ENCODE measurements at regions not wholly inside any gene's neighbourhood (a gene's known extent, or its start where the extent isn't known, plus 50 kb on each side); places are given as distances from the start of the nearest gene placed in this dataset.

DNA sequence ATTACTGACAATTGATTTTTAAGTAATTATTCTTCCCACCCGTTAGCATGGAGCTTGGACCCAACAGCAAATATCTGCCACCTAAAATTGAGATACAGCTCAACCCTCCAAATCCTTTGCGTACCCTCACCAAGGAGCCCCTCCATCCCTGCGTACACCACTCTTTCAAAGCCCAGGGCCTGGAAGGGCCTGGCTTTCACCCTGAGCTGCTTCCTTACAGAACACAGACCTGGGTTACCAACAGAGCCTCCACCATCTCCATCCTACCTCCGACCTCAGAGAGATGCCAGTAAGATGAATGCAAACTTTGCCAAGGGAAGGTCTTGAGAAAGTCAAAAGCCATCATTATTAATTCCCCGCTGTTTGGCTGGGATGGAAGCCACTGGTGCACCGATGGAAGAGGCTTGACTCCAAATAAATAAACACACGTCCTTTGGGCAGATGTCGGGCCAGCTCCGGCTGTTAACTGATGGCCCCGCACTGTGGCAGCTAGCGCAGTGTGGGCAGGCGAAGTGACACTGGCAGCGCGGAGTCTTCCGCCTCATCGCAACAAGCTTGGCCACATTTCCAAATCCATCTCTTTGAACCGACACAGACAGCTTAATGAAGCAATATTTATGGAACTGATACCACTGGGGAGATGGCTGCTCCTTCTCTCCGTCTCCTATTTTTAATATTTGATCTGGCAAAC, 150.2 kb upstream of the VSTM2B start:
- DNase-seq (ENCODE audit: low read depth): no peak
- TF ChIP-seq, protein P1, sequence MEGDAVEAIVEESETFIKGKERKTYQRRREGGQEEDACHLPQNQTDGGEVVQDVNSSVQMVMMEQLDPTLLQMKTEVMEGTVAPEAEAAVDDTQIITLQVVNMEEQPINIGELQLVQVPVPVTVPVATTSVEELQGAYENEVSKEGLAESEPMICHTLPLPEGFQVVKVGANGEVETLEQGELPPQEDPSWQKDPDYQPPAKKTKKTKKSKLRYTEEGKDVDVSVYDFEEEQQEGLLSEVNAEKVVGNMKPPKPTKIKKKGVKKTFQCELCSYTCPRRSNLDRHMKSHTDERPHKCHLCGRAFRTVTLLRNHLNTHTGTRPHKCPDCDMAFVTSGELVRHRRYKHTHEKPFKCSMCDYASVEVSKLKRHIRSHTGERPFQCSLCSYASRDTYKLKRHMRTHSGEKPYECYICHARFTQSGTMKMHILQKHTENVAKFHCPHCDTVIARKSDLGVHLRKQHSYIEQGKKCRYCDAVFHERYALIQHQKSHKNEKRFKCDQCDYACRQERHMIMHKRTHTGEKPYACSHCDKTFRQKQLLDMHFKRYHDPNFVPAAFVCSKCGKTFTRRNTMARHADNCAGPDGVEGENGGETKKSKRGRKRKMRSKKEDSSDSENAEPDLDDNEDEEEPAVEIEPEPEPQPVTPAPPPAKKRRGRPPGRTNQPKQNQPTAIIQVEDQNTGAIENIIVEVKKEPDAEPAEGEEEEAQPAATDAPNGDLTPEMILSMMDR (IDR thresholded peaks at IDR 0.05; ENCODE audit: insufficient read depth, low read length): no peak
- no peak overlapping the region for H3K4me3 ChIP-seq (ENCODE audit: low read depth, low read length)

DNA sequence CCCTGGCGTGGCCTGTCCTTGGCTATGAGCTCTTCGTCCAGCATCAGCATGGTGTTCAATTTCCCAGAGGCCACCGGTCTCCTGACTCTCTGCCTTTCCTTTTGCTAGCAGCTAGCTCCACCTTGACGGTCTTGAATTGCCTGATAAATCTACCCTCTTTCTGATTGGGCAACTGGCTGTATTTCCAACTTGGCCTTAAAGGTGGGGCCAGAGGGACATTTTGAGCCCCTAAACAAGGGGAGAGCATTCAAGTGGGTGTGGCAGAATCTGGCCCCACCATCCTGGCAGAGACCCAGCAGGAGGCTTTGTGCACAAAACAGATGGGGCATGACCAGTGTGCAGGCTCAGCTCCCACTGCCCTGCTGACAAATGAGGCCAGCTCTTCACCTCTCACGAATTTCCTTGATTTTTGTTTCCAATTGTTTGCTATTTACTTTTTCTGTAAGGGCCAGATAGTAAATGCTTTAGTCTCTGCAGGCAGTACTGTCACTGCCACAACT, 148.9 kb upstream of the VSTM2B start:
- no peak overlapping the region for H3K4me3 ChIP-seq (ENCODE audit: low read depth, low read length)
- DNase-seq (ENCODE audit: low read depth): no peak
- TF ChIP-seq, protein P1 (IDR thresholded peaks at IDR 0.05; ENCODE audit: insufficient read depth, low read length): no peak

- DNase-seq (ENCODE audit: low read depth): no peak
- no peak overlapping the region for H3K4me3 ChIP-seq (ENCODE audit: low read depth, low read length)
- TF ChIP-seq, protein P1 (IDR thresholded peaks at IDR 0.05; ENCODE audit: insufficient read depth, low read length): no peak
Measured at GRCh38 chr19:29378126-29378525, 147.7 kb upstream of the VSTM2B start.

DNA sequence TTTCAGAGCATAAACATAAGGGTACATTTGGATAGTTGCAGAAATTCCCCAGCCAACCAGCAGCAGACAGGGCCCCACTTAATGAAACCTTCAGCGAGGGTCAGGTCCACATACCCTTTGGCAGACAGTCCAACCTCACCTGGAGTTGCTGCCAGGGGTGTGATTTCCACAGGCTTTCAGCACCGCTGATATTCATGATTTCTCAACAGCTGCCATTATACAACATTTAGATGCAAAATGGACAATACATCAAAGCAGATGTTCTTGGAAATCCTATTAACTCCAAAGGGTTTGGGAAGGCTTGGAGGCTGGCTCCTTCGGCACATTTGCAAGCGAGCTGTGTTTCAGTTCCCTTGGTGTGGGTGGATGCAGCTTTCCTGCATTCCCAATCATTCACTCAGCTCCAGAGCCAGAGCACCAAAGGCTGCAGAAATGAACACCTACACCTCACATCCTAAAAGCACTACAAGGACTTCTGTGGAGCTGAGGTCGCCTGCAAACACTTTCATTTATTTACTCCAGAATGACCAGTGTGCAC, 147.2 kb upstream of the VSTM2B start:
- no peak overlapping the region for H3K4me3 ChIP-seq (ENCODE audit: low read depth, low read length)
- TF ChIP-seq, protein P1 (IDR thresholded peaks at IDR 0.05; ENCODE audit: insufficient read depth, low read length): no peak
- DNase-seq (ENCODE audit: low read depth): no peak

DNA sequence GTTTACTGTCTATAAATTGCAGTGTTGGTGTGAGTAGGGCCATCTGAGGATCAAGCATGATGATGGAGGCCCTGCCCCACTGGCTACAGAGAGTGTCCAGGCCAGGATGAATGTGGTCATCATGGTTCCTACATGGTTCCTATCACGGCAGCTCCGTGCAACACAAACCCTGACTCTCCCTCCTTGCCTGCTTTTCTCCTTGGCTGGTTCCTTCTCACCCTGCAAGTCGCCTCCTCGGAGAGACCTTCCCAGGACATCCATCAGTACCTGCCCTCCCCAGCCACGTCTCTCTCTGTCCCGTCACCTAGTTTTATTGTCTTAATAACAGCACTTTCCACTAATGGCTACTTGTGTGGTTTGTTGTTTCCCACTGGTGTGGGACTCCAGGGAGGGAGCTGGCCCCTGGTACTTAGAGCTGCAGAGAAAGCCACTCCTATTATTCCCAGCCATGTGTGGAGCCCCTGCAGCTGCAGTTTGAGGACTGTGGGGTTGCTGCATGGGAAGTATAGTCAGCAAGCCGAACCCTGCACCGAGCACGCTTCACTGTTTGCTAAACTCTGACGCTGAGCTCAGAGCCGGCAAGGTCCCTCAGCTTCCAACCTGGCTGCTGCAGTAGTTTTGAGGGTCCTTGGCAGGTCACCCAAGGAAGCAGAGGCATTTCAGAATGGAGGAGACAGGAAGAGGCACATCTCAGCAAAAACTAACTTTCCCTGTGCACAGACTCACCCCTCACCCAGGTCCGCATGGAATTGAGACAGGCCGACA, 146.4 kb upstream of the VSTM2B start:
- TF ChIP-seq, protein P1 (IDR thresholded peaks at IDR 0.05; ENCODE audit: insufficient read depth, low read length): no peak
- H3K4me3 ChIP-seq (ENCODE audit: low read depth, low read length): no peak overlapping the region
- no peak for DNase-seq (ENCODE audit: low read depth)

- DNase-seq (ENCODE audit: low read depth): no peak
- TF ChIP-seq, protein P1 (IDR thresholded peaks at IDR 0.05; ENCODE audit: insufficient read depth, low read length): no peak
- no peak overlapping the region for H3K4me3 ChIP-seq (ENCODE audit: low read depth, low read length)
Measured at GRCh38 chr19:29380581-29380980, 145.2 kb upstream of the VSTM2B start.

Data from fibroblast of the aortic adventitia (primary cell).